DOHH2 (cell line): ENCODE measurements at regions not wholly inside any gene's neighbourhood (a gene's known extent, or its start where the extent isn't known, plus 50 kb on each side); places are given as distances from the start of the nearest gene placed in this dataset.

Experiments used
- CTCF ChIP-seq: fragments of 200-600 bp; sonication (generic); IDR thresholded peaks from one replicate; pipeline ENCODE4 v1.5.1; 2014; ENCODE audit warnings: antibody characterized with exemption, mild to moderate bottlenecking, low read depth, low read length; ENCODE audit not compliant: poor library complexity, severe bottlenecking
- EZH2phosphoT487 ChIP-seq: fragments of 200-600 bp; sonication (generic); IDR thresholded peaks from 2 replicates; pipeline ENCODE4 v1.6.1; 2017; ENCODE audit warnings: borderline replicate concordance, mild to moderate bottlenecking, antibody characterized with exemption, low read length, moderate library complexity, mixed read lengths

DNA sequence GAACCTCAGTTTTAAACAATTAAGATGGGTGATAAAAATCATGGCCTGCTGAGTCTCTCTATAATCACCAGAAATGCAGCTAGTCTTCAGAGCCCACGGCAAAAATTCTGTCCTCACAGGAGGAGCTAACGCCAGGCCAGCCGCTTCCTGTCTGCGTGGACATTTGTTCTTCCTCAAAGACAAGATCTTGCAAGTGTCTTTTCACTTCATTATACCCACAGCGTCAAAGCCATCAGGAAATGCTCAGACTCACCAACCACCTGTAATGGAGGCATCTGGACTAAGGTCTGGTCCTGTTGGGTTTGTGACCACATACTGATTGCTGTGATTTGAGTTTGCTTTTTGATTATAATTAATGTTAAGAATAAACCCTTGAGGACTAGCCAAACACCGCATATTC lies 473.8 kb upstream of the MC4R start:
- TF ChIP-seq CTCF (no peak), EZH2phosphoT487 (no peak)
